Effector memory CD8-positive, alpha-beta T cell (primary cell): ENCODE measurements at regions not wholly inside any gene's neighbourhood (a gene's known extent, or its start where the extent isn't known, plus 50 kb on each side); places are given as distances from the start of the nearest gene placed in this dataset.

Source experiments
- ATAC-seq: fragments of 150-1000 bp; cut with Tn5 transposase; replicated peaks from 2 replicates; pipeline ENCODE4 v1.10.0; 2021; ENCODE audit warnings: mild to moderate bottlenecking, moderate library complexity
- DNase-seq, 3 experiments: peaks; one replicate each; pipeline ENCODE4 v3.0.0; 2021
- H3K27ac Mint-ChIP-seq, 2 donors: one replicate each; pipeline ENCODE4 v1.8.0; 2022; ENCODE audit warnings: mild to moderate bottlenecking in 2 of 2, mixed read lengths in 2 of 2, moderate library complexity in 2 of 2
- H3K27me3 Mint-ChIP-seq, 2 donors: one replicate each; pipeline ENCODE4 v1.8.0; 2022; ENCODE audit warnings: mixed read lengths in 2 of 2
- H3K36me3 Mint-ChIP-seq: one replicate; pipeline ENCODE4 v1.8.0; 2022; ENCODE audit warnings: mild to moderate bottlenecking, moderate library complexity, mixed read lengths; ENCODE audit not compliant: insufficient read depth
- H3K4me1 Mint-ChIP-seq, 2 donors: one replicate each; pipeline ENCODE4 v1.8.0; 2022; ENCODE audit warnings: low read depth in 2 of 2, mixed read lengths in 2 of 2
- H3K4me3 Mint-ChIP-seq, 2 donors: one replicate each; pipeline ENCODE4 v1.8.0; 2022; ENCODE audit warnings: mild to moderate bottlenecking in 2 of 2, mixed read lengths in 2 of 2, moderate library complexity in 2 of 2
- H3K9me3 Mint-ChIP-seq, 2 donors: one replicate each; pipeline ENCODE4 v1.8.0; 2022; ENCODE audit warnings: mixed read lengths in 2 of 2

DNA sequence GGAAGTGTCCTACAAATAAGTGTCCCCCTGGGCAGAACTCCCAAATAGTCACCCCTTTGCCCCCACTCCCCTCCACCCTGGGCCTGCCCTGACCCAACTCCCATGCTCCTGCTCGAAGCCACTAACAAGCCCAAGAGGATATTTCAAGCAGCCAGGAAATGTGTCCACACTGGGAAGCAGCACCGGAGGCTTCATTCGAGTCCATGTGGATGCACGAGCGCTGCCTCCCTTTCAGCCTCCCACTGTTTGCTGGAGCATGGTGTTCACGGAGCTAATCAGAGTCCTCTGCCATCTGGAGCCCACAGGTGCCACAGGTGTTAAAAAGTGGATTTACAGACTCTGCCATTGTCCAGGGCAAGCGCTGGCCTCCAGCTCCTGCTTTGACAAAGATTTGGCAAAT is 177.6 kb downstream of the TTLL2 start:
- Mint-ChIP-seq H3K4me3 (no peak overlapping the region), H3K27me3 (peaks cover 0 to 19% of the 10 kb centered on the region in 2 donors), H3K9me3 (no peaks in the 10 kb centered on the region), H3K4me1 (no peaks in the 10 kb centered on the region), H3K27ac (no peak overlapping the region), H3K36me3 (no peaks in the 10 kb centered on the region)
- no peak for ATAC-seq
- no peak for DNase-seq

DNA sequence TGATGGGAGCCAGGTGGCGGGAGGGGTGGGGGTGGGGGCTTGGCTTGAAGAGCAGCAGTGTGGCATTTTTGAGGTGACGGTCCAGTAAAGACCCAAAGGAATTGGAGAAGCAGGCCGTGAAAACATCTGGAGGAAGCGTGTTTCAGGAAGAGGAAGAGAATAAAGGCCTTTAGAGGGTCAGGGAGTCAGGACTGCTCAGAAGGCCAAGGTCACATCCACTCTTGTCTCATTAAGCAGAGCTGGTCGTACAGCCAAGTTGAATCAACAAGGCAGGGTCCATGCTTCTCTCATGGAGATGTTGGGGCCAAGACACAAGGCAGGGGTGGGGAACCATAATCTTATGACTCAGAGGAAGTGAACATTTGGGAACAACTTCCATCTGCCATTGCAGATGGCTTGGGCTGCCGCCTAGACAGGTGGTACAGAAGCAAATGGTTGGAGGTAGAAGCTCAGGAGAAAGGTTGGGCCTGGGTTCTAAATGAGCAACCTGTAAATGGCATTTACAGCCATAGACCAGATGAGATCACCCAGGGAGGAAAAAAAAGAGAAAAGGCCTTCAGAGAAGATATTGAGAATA is 179.6 kb downstream of the TTLL2 start:
- Mint-ChIP-seq H3K4me3 (no peak overlapping the region), H3K4me1 (no peaks in the 10 kb centered on the region), H3K27me3 (peaks cover 9 to 19% of the 10 kb centered on the region in 2 donors), H3K36me3 (no peaks in the 10 kb centered on the region), H3K9me3 (no peaks in the 10 kb centered on the region), H3K27ac (no peak overlapping the region)
- no peak for DNase-seq
- ATAC-seq, result no peak

DNA sequence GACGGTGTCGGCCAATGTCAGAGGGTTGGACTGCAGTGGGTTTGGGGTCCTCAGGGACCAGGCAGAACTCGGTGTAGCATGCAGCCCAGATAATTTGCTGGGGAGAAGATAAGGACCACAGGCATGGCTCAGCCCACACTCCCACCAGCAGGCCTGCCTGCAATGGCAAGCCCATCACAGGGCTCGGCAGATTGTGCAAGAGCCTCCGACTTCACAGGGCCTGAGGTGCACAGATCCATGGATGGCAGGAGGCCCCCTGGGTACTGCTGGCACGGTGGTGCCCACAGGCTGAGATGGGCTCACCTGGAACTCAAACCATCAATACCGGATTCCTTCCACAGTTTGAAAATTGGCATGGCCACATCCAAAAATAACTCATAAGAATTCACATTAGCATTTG is 180.3 kb downstream of the TTLL2 start:
- Mint-ChIP-seq H3K36me3 (no peaks in the 10 kb centered on the region), H3K4me1 (no peaks in the 10 kb centered on the region), H3K4me3 (no peak overlapping the region), H3K27me3 (peaks cover 10 to 21% of the 10 kb centered on the region in 2 donors), H3K27ac (no peak overlapping the region), H3K9me3 (no peaks in the 10 kb centered on the region)
- ATAC-seq (no peak), DNase-seq (no peak)

DNA sequence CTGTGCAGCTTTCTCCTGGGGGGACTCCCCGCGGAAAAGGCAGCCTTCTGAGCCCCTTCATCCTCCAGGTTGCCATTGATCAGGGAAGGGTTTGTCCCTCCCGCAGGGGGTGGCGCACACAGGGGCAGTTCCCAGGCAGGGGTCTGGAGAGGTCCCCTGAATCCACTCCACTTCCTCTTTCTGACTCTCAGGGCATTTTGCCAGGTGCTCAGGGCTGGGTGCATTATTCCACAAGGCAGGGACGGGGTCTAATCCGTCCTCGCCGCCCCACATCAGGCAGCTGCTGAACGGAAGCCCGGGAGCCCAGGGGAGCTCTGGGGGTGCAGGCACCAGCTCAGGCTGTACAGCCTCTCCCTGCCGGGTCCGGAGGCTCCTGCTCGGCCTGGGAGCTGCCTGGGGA is 180.9 kb downstream of the TTLL2 start:
- ATAC-seq, result no peak
- Mint-ChIP-seq H3K27ac (no peak overlapping the region), H3K4me3 (no peak overlapping the region), H3K4me1 (no peaks in the 10 kb centered on the region), H3K36me3 (no peaks in the 10 kb centered on the region), H3K9me3 (no peaks in the 10 kb centered on the region), H3K27me3 (peaks cover 10 to 21% of the 10 kb centered on the region in 2 donors)
- no peak for DNase-seq

DNA sequence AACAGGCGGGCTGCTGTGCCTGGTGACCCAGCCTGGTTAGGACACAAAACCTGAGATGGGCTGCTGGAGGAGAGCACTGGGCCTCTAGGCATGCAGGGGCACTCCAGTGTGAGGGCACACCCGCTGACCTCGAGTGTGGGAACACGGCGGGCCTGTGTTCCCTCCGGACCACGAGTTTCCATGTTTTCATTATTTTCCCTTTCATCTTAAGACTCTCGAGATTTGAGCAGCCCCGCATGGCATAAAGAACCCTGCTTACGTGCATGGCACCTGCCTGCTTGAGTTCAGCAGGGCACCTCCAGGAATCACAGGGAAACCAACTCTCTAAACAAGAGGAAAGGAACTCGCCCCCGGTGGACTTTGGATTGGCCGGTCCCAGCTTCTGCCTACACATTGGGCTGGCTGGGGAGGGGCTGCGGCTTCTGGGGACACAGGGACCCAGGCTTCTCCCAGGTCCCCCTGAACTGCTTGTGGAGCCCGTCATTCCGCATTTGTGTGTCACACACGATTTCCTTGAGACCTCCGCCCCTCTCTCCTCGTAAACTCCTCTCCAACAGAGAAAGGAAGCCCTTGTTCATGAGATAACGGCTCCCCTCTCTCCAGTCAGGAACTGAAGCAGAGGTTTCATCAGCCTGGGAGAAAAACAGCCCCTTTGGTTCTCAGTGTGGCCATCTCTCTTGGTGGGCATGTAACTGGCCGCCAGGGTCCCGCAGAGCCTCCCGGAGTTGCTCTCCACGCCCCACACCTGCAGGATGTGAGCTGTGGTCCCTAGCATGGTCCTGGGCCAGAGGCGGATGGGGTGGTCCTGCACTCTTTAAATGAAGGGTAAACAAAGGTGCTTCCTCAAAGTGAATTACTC is 181.8 kb downstream of the TTLL2 start:
- no peak for ATAC-seq
- peaks cover 10 to 14% of the 10 kb centered on the region in 2 donors for H3K27me3 Mint-ChIP-seq
- H3K36me3 Mint-ChIP-seq, result no peaks in the 10 kb centered on the region
- H3K9me3 Mint-ChIP-seq, result no peaks in the 10 kb centered on the region
- H3K4me1 Mint-ChIP-seq, result no peaks in the 10 kb centered on the region
- no peak overlapping the region for H3K4me3 Mint-ChIP-seq
- H3K27ac Mint-ChIP-seq, result no peak overlapping the region
- no peak for DNase-seq

DNA sequence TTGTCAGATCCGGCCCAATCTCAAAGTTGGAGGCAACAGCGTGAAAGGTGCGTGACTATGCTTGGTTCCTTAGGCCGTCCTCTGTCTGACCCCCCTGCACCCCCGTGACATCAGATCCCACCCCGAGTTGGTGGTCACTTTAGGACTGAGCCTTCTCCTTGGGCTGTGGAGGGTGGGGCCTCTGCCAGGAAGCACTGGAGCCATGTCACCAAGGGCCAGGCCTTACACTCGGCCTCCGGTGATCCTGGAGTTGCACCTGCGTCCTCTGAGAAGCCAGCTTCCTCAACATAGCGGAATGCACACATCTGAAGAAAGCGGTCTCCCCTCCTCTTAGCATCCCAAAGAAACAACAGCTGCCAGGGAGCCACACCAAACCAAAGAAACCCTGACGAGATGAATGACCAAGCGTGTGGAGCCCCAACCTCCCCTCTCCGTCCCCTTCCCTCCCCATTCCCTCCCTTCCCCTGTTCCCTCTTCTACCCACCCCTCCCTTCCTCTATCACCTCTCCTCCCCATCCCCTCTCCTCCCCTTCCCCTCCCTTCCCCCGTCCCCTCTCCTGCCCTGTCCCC is 182.6 kb downstream of the TTLL2 start:
- Mint-ChIP-seq H3K27me3 (peaks cover 10 to 11% of the 10 kb centered on the region in 2 donors), H3K4me1 (no peaks in the 10 kb centered on the region), H3K27ac (no peak overlapping the region), H3K9me3 (no peaks in the 10 kb centered on the region), H3K4me3 (no peak overlapping the region), H3K36me3 (no peaks in the 10 kb centered on the region)
- no peak for ATAC-seq
- DNase-seq, result no peak

DNA sequence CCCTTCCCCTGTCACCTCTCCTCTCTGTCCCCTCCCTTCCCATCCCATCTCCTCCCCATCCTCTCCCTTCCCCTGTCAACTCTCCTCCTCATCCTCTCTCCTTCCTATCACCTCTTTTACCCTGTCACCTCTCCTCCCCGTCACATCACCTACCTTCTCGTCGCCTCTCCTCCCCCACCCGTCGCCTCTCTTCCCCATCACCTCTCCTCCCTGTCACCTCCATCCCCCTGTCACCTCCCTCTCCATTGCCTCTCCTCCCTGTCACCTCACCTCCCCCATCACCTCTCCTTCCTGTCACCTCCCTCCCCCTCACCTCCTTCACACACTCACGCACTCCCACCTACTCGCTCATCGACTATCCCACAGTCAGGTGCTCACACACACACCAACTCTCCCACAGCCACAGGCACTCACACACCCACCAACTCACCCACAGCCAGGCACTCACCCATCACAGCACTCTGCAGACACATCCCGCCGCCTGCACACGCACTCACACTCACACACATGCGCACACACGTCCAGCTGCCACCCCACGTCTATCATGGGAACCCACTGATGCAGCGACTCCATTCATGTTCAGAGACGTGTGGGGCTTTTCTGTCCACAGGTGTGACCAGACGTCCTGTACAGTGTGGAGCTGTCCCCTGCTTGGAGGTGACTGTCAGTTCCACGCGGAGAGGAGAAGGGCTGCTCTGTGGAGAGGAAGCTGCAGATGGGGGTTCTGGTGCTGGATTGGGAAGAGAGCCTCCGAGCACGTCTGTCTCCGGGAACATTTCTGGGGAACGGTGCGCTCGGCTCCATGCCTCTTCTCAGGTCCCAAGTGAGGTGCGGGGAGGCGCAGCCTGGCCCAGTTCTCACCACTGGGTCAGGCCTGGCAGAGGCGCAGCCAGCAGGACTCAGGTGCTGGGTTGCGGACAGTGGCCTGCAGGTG is 184.3 kb downstream of the TTLL2 start:
- H3K27ac Mint-ChIP-seq, result no peak overlapping the region

DNA sequence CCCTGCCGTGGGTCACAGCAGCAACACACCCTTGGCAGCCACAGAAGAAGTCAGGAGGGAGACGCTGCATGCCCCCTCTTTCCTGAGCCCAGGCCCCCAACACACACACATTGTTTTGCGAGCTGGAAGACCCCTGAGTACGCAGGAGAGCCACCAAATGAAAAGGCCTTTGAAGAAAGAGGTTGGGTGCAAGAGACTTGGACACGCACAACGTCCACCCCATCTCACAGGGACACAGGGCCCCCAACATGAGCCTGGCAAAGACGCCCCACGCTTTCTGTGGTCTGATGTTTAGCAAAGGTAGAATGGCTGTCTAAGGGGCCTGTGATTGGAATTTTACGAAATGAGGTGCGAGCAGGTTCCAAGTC is 185.0 kb downstream of the TTLL2 start:
- DNase-seq, result no peak
- H3K27me3 Mint-ChIP-seq, result peaks cover 18 to 20% of the 10 kb centered on the region in 2 donors
- ATAC-seq, result no peak

More for the DNA sequence above, 184.3 kb downstream of the TTLL2 start:
- DNase-seq (no peak), ATAC-seq (no peak)
- H3K4me3 Mint-ChIP-seq, result no peak overlapping the region
- no peaks in the 10 kb centered on the region for H3K9me3 Mint-ChIP-seq
- H3K4me1 Mint-ChIP-seq, result no peaks in the 10 kb centered on the region
- no peaks in the 10 kb centered on the region for H3K36me3 Mint-ChIP-seq
- peaks cover 18 to 20% of the 10 kb centered on the region in 2 donors for H3K27me3 Mint-ChIP-seq

DNA sequence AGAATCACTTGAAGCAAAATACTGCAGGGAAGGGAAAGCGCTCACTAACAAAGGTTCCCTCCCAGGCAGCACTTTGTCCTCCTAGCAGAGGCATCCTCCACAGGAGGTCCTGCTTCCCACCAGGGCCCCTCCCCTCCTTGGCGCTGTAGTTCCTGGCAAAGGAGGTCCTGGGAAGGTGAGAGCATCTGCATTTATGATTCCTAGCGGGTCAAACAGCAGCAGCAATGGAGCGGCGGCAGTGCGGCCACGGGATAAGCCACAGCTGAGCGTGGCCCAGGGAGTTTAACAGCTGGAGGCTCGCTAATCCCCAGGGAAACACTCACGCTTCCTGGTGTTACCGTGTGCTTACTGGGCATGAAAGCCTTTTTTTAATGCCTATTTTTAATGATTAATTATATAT is 185.8 kb downstream of the TTLL2 start:
- no peak overlapping the region for H3K27ac Mint-ChIP-seq
- peaks cover 18 to 20% of the 10 kb centered on the region in 2 donors for H3K27me3 Mint-ChIP-seq
- no peak overlapping the region for H3K4me3 Mint-ChIP-seq
- no peak for ATAC-seq
- DNase-seq, result no peak
- H3K4me1 Mint-ChIP-seq, result no peaks in the 10 kb centered on the region
- H3K9me3 Mint-ChIP-seq, result no peaks in the 10 kb centered on the region
- no peaks in the 10 kb centered on the region for H3K36me3 Mint-ChIP-seq

More for the DNA sequence above, 185.0 kb downstream of the TTLL2 start:
- no peaks in the 10 kb centered on the region for H3K9me3 Mint-ChIP-seq
- no peaks in the 10 kb centered on the region for H3K4me1 Mint-ChIP-seq
- H3K27ac Mint-ChIP-seq, result no peak overlapping the region
- no peak overlapping the region for H3K4me3 Mint-ChIP-seq
- H3K36me3 Mint-ChIP-seq, result no peaks in the 10 kb centered on the region

DNA sequence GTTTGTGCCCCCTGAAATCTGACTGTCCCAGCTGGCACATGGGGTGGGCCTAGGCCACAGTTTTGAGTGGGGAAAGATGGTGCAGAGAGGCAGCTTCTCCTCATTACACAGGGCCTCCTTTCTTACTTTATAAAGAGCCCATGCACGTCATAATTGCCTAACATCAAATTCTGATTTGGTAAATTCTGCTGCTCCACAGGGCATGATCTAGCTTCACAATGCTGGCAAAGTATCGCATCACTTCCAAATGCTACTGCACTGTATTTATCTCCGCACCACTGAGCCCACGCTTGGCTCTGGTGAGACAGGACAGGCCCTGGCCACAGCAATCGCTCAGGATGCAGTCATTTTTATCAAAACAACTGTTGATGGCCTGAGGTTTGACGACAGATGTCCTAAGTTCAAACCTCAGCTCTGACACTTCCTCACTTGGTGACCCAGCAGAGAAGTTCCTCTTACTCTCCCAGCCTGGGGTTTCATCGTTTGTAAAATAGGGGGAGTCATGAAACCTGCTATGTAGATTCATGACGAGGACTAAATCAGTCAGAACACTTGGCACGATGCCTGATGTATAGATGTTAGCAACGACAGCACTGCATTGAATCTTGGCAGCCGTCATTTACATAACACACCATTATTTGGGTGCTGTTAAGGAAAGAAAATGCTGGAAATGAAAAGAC is 187.9 kb downstream of the TTLL2 start:
- DNase-seq (no peak), ATAC-seq (no peak)
- no peaks in the 10 kb centered on the region for H3K9me3 Mint-ChIP-seq
- H3K27ac Mint-ChIP-seq, result no peak overlapping the region
- H3K4me3 Mint-ChIP-seq, result no peak overlapping the region
- no peaks in the 10 kb centered on the region for H3K36me3 Mint-ChIP-seq
- H3K27me3 Mint-ChIP-seq, result peaks cover 18 to 20% of the 10 kb centered on the region in 2 donors
- H3K4me1 Mint-ChIP-seq, result no peaks in the 10 kb centered on the region

DNA sequence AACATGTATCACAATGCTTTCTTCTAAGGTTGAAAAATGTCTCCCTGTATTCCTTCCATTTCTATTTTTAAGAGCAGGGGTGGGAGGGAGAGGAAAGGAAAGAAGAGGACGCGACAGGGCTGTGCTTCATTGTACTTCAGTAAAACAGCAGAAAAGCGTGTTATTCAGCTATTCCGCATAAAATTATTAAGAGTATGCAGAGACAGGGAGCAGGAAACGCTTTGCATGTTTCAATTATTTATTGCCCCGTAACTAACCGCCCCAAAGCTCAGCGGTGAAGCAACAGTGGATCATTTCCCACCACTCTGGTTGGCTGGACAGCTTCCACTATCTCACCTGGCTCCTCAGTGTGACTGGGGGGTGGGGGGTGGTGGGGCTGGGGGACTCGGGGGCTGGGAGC is 188.9 kb downstream of the TTLL2 start:
- H3K27me3 Mint-ChIP-seq, result peaks cover 16 to 18% of the 10 kb centered on the region in 2 donors
- no peaks in the 10 kb centered on the region for H3K4me1 Mint-ChIP-seq
- DNase-seq (no peak), ATAC-seq (no peak)
- H3K27ac Mint-ChIP-seq, result no peak overlapping the region
- H3K36me3 Mint-ChIP-seq, result no peaks in the 10 kb centered on the region
- no peaks in the 10 kb centered on the region for H3K9me3 Mint-ChIP-seq
- no peak overlapping the region for H3K4me3 Mint-ChIP-seq

DNA sequence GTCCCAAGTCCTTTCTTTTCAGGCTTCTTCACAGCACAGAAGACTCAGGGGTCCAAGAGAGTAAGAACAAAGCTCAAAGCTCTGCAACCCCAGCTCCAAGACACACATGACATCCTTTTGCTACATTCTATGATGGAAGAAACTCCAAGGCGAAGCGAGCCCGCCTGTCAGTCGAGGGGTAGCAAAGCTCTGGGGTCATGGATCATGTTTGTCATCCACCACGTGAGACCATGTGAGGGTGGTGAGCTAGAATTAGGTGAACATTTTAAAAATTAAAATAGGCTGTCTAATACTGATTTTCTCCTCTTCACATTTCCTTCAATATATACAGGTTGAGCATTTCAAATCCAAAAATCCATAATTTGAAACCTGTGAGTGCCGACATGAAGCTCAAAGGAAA is 189.6 kb downstream of the TTLL2 start:
- H3K27me3 Mint-ChIP-seq, result peaks cover 9 to 10% of the 10 kb centered on the region in 2 donors
- H3K4me1 Mint-ChIP-seq, result no peaks in the 10 kb centered on the region
- no peak overlapping the region for H3K4me3 Mint-ChIP-seq
- H3K9me3 Mint-ChIP-seq, result no peaks in the 10 kb centered on the region
- ATAC-seq (no peak), DNase-seq (no peak)
- H3K36me3 Mint-ChIP-seq, result no peaks in the 10 kb centered on the region
- no peak overlapping the region for H3K27ac Mint-ChIP-seq
